PC-3 (cell line): ENCODE measurements at regions not wholly inside any gene's neighbourhood (a gene's known extent, or its start where the extent isn't known, plus 50 kb on each side); places are given as distances from the start of the nearest gene placed in this dataset.

Experiments used
- CTCF ChIP-seq: fragments of 300-600 bp; sonication (generic); conservative IDR thresholded peaks from 2 replicates; pipeline ENCODE4 v1.5.1; 2017; ENCODE audit warnings: antibody characterized with exemption, low read depth, mild to moderate bottlenecking, low read length
- EZH2 ChIP-seq: fragments of 300-600 bp; sonication (generic); IDR thresholded peaks from one replicate; pipeline ENCODE4 v1.6.1; 2017; ENCODE audit warnings: antibody characterized with exemption, mild to moderate bottlenecking, low read length; ENCODE audit not compliant: unreplicated experiment
- EZH2phosphoT487 ChIP-seq: fragments of 300-600 bp; sonication (generic); IDR thresholded peaks from 2 replicates; pipeline ENCODE4 v1.6.1; 2018; ENCODE audit warnings: mild to moderate bottlenecking, antibody characterized with exemption, low read length, borderline replicate concordance

- TF ChIP-seq CTCF: no peak
- TF ChIP-seq EZH2phosphoT487: no peak
- no peak for TF ChIP-seq EZH2
These were observed 64.0 kb upstream of the CAPRIN1 start for GRCh38 chr11:33987545-33987944.
